Gastroesophageal sphincter (tissue), 3 donors: ENCODE measurements at regions not wholly inside any gene's neighbourhood (a gene's known extent, or its start where the extent isn't known, plus 50 kb on each side); places are given as distances from the start of the nearest gene placed in this dataset.
"Not testable (repeated sequence)": the region's sequence is repeated elsewhere in the genome, so short reads cannot be mapped to it uniquely, and the experiment has no call there.

ENCODE experiments used
- CTCF ChIP-seq, 4 experiments: fragments of 200-600 bp in 2 of 4; fragments of 450-650 bp in 2 of 4; sonication (generic) in 1 of 4; IDR thresholded peaks; one replicate each; pipeline ENCODE4 v1.5.1; 2017 to 2019; ENCODE audit warnings: antibody characterized with exemption in 4 of 4, mild to moderate bottlenecking in 2 of 4, moderate library complexity in 2 of 4
- EP300 ChIP-seq: sonication (generic); formaldehyde crosslinking; IDR thresholded peaks from one replicate; pipeline ENCODE4 v1.6.1; 2017; ENCODE audit warnings: antibody characterized with exemption, mild to moderate bottlenecking
- POLR2A ChIP-seq, 2 donors: fragments of 450-650 bp; IDR thresholded peaks; one replicate each; pipeline ENCODE4 v1.6.1; 2017; ENCODE audit warnings: antibody characterized with exemption in 2 of 2, mild to moderate bottlenecking in 2 of 2, moderate library complexity in 1 of 2
- POLR2AphosphoS5 ChIP-seq: sonication (generic); formaldehyde crosslinking; IDR thresholded peaks from one replicate; pipeline ENCODE4 v1.6.1; 2017; ENCODE audit warnings: antibody characterized with exemption

- not testable (repeated sequence) for TF ChIP-seq CTCF (IDR thresholded peaks at IDR 0.05); POLR2AphosphoS5; POLR2A (IDR thresholded peaks at IDR 0.05); EP300
These were observed 197.6 kb upstream of the PRKX start for GRCh38 chrX:3911012-3911411.
